ENCODE measurements at regions not wholly inside any gene's neighbourhood (a gene's known extent, or its start where the extent isn't known, plus 50 kb on each side); places are given as distances from the start of the nearest gene placed in this dataset.

DNA sequence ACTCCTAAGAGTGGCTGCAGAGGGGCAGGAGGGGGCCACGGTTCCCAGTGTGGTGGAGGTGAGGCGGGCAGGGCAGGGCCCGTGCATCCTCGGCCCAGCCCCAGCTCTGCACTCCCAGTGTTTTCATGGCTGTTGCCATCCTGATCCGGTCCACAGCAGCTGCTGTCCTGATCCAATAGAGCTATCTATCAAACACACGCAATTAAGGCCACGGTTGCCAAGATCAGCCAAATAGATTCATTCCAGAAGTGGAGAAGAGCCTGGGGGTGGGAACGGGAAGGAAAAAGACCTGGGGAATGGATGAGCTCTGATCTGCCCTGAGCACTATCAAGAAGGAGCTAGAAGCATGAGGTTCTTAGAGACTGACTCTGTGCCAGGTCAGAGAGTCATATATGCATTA is 160.9 kb upstream of the SYT13 start:
- no peaks in the 10 kb centered on the region for H3K9me3 ChIP-seq
- H3K36me3 ChIP-seq = no peaks in the 10 kb centered on the region
- DNase-seq = no peak
- in situ Hi-C loops (cut with MboI; ENCODE audit: low pct_ligation_motif_present in 1 of 4, low pct_unique_long_range_greater_than_20kb in 1 of 4, low sequenced_read_pairs in 3 of 4) (no loop called here), intact Hi-C loops (cut with DNase I; ENCODE audit: low total_unique reads) (no loop called here)
- TF ChIP-seq EP300 (IDR thresholded peaks at IDR 0.05; ENCODE audit: low read depth) (no peak), POLR2AphosphoS5 (IDR thresholded peaks at IDR 0.05) (no peak), POLR2A (IDR thresholded peaks at IDR 0.05) (no peak)
- TF ChIP-seq, protein P1, sequence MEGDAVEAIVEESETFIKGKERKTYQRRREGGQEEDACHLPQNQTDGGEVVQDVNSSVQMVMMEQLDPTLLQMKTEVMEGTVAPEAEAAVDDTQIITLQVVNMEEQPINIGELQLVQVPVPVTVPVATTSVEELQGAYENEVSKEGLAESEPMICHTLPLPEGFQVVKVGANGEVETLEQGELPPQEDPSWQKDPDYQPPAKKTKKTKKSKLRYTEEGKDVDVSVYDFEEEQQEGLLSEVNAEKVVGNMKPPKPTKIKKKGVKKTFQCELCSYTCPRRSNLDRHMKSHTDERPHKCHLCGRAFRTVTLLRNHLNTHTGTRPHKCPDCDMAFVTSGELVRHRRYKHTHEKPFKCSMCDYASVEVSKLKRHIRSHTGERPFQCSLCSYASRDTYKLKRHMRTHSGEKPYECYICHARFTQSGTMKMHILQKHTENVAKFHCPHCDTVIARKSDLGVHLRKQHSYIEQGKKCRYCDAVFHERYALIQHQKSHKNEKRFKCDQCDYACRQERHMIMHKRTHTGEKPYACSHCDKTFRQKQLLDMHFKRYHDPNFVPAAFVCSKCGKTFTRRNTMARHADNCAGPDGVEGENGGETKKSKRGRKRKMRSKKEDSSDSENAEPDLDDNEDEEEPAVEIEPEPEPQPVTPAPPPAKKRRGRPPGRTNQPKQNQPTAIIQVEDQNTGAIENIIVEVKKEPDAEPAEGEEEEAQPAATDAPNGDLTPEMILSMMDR (IDR thresholded peaks at IDR 0.05) = no peak
- 43 to 53% methylated on average over 1 to 8 of the region's 8 CpGs for WGBS, 2 donors (ENCODE audit: low coverage in 1 of 2)
- no peaks in the 10 kb centered on the region for H3K27me3 ChIP-seq
- no peak overlapping the region for H3K27ac ChIP-seq
- no peaks in the 10 kb centered on the region for H3K4me1 ChIP-seq
- H3K4me3 ChIP-seq = no peak overlapping the region

DNA sequence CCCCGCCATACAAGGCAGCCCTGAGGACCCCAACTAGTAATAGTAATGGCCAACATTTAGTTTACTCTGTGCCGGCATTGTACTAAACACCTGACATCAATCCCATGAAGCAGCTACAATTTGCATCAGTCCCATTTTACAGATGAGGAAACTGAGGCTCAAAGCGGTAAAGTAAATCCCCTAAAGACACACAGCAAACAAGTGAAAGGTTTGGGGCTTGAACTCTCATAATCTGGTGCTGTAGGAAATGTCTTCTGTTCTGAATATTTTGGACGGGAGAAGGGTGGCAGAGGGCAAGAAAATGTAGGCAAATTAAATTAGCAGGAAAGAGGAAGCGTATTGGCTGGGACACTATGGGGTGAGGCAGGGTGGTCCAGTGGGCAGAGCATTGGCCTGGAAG is 160.3 kb upstream of the SYT13 start:
- intact Hi-C loops (cut with DNase I; ENCODE audit: low total_unique reads) = no loop called here
- Histone ChIP-seq H3K9me3 (no peaks in the 10 kb centered on the region), H3K4me1 (no peaks in the 10 kb centered on the region), H3K27me3 (no peaks in the 10 kb centered on the region), H3K36me3 (no peaks in the 10 kb centered on the region), H3K27ac (no peak overlapping the region), H3K4me3 (no peak overlapping the region)
- WGBS, 2 donors (ENCODE audit: low coverage in 1 of 2) = 81% methylated on average over 5 of the region's 5 CpGs; no CpG with 5 or more reads in 1 of the 2 donors
- in situ Hi-C loops (cut with MboI; ENCODE audit: low pct_ligation_motif_present in 1 of 4, low pct_unique_long_range_greater_than_20kb in 1 of 4, low sequenced_read_pairs in 3 of 4) = no loop called here
- DNase-seq = no peak
- TF ChIP-seq POLR2A (IDR thresholded peaks at IDR 0.05) = no peak
- TF ChIP-seq EP300 (IDR thresholded peaks at IDR 0.05; ENCODE audit: low read depth) = no peak
- TF ChIP-seq, protein P1 (IDR thresholded peaks at IDR 0.05) = no peak
- no peak for TF ChIP-seq POLR2AphosphoS5 (IDR thresholded peaks at IDR 0.05)

DNA sequence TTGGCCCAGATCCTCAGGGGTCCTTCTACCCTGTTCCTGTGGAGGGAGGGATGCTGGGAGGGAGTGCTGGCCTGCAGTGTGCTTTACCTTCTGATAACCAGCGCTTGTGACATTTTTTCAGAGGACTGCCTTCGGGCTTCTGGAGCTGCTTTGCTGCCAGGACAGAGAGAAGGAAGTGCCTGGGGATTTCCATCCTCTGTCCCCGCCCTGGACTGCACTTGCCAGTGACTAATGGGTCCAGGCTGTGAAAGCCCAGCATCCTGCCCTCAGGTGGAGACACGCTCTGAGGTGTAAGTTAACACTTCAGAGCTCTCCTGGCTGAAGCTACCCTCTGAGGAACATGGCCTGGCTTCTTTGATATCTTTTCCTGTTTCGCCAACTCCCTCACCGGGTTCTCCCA is 158.7 kb upstream of the SYT13 start:
- Histone ChIP-seq H3K9me3 (no peaks in the 10 kb centered on the region), H3K36me3 (no peaks in the 10 kb centered on the region), H3K4me1 (no peaks in the 10 kb centered on the region), H3K27me3 (no peaks in the 10 kb centered on the region), H3K27ac (no peak overlapping the region), H3K4me3 (no peak overlapping the region)
- DNase-seq = no peak
- WGBS, 2 donors (ENCODE audit: low coverage in 1 of 2) = 33% methylated on average over 6 of the region's 6 CpGs; no CpG with 5 or more reads in 1 of the 2 donors
- TF ChIP-seq EP300 (IDR thresholded peaks at IDR 0.05; ENCODE audit: low read depth) = no peak
- no peak for TF ChIP-seq POLR2A (IDR thresholded peaks at IDR 0.05)
- no peak for TF ChIP-seq POLR2AphosphoS5 (IDR thresholded peaks at IDR 0.05)
- TF ChIP-seq, protein P1 (IDR thresholded peaks at IDR 0.05) = no peak
- in situ Hi-C loops (cut with MboI; ENCODE audit: low pct_ligation_motif_present in 1 of 4, low pct_unique_long_range_greater_than_20kb in 1 of 4, low sequenced_read_pairs in 3 of 4) (no loop called here), intact Hi-C loops (cut with DNase I; ENCODE audit: low total_unique reads) (no loop called here)

DNA sequence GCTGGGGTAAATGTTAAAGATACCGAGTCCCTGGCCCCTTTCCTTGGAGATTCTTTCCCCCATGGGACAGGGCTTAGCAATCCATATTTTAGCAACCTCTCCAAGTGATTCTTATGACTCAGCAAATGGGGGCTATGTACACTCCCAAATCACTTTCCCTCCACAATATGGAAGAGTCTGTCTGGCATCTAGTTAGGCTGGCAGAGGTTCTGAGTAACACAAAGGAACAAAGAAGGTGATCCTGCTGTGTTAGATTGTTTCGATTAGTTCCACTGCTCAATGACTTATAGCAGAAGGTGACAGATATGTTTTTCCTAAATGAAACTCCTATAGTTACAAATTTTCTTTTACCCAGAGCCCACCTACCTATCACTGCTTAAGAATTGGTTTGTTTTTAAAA is 154.0 kb upstream of the SYT13 start:
- 71 to 89% methylated on average over 1 to 2 of the region's 2 CpGs for WGBS, 2 donors (ENCODE audit: low coverage in 1 of 2)
- Histone ChIP-seq H3K27ac (no peak overlapping the region), H3K9me3 (no peaks in the 10 kb centered on the region), H3K36me3 (no peaks in the 10 kb centered on the region), H3K27me3 (no peaks in the 10 kb centered on the region), H3K4me3 (no peak overlapping the region), H3K4me1 (no peaks in the 10 kb centered on the region)
- intact Hi-C loops (cut with DNase I; ENCODE audit: low total_unique reads) (no loop called here), in situ Hi-C loops (cut with MboI; ENCODE audit: low pct_ligation_motif_present in 1 of 4, low pct_unique_long_range_greater_than_20kb in 1 of 4, low sequenced_read_pairs in 3 of 4) (no loop called here)
- DNase-seq = no peak
- no peak for TF ChIP-seq EP300 (IDR thresholded peaks at IDR 0.05; ENCODE audit: low read depth)
- TF ChIP-seq POLR2A (IDR thresholded peaks at IDR 0.05) = no peak
- TF ChIP-seq POLR2AphosphoS5 (IDR thresholded peaks at IDR 0.05) = no peak
- TF ChIP-seq, protein P1 (IDR thresholded peaks at IDR 0.05) = no peak
